Neural progenitor cell (in vitro differentiated cells): ENCODE measurements at regions not wholly inside any gene's neighbourhood (a gene's known extent, or its start where the extent isn't known, plus 50 kb on each side); places are given as distances from the start of the nearest gene placed in this dataset.
"Not testable (repeated sequence)": the region's sequence is repeated elsewhere in the genome, so short reads cannot be mapped to it uniquely, and the experiment has no call there.

Experiments used
- DNase-seq: peaks from one replicate; pipeline ENCODE4 v3.0.0-alpha.2; 2016; ENCODE audit warnings: low spot score
- H2AFZ ChIP-seq: fragments of 200-600 bp; sonication (generic); replicated peaks from 2 replicates; pipeline ENCODE4 v1.6.1; 2016; ENCODE audit warnings: antibody characterized with exemption
- H3F3A ChIP-seq: fragments of 200-600 bp; sonication (generic); 2 replicates; pipeline ENCODE4 v1.6.1; 2016; ENCODE audit warnings: antibody characterized with exemption, low read depth
- H3K27ac ChIP-seq: fragments of 200-600 bp; sonication (generic); 2 replicates; pipeline ENCODE4 v1.5.1; 2016; ENCODE audit warnings: mild to moderate bottlenecking
- H3K27me3 ChIP-seq: fragments of 200-600 bp; sonication (generic); 2 replicates; pipeline ENCODE4 v1.6.1; 2016; ENCODE audit warnings: mild to moderate bottlenecking, moderate library complexity
- H3K36me3 ChIP-seq: fragments of 200-600 bp; sonication (generic); 2 replicates; pipeline ENCODE4 v1.5.1; 2016
- H3K4me1 ChIP-seq: fragments of 200-600 bp; sonication (generic); 2 replicates; pipeline ENCODE4 v1.6.1; 2016; ENCODE audit warnings: mixed run types
- H3K4me2 ChIP-seq: fragments of 200-600 bp; sonication (generic); 2 replicates; pipeline ENCODE4 v1.6.1; 2016
- H3K4me3 ChIP-seq: fragments of 200-600 bp; sonication (generic); 2 replicates; pipeline ENCODE4 v1.5.1; 2016
- H3K79me2 ChIP-seq: fragments of 200-600 bp; sonication (generic); 2 replicates; pipeline ENCODE4 v1.6.1; 2016; ENCODE audit warnings: low read depth
- H3K9ac ChIP-seq: fragments of 200-600 bp; sonication (generic); 2 replicates; pipeline ENCODE4 v1.6.1; 2016
- H3K9me3 ChIP-seq: fragments of 200-600 bp; sonication (generic); 2 replicates; pipeline ENCODE4 v1.5.1; 2016; ENCODE audit warnings: low read depth
- H4K20me1 ChIP-seq: fragments of 200-600 bp; sonication (generic); 2 replicates; pipeline ENCODE4 v1.6.1; 2016; ENCODE audit warnings: low read depth
- H3K27ac Mint-ChIP-seq: 3 replicates; pipeline ENCODE4 v1.8.0; 2021; ENCODE audit warnings: mixed read lengths
- H3K27me3 Mint-ChIP-seq: 2 replicates; pipeline ENCODE4 v1.8.0; 2022; ENCODE audit warnings: low read depth, mild to moderate bottlenecking, inconsistent platforms, moderate library complexity, mixed read lengths; ENCODE audit not compliant: insufficient read depth
- H3K36me3 Mint-ChIP-seq: 3 replicates; pipeline ENCODE4 v1.8.0; 2021; ENCODE audit warnings: mixed read lengths
- H3K4me1 Mint-ChIP-seq: 3 replicates; pipeline ENCODE4 v1.8.0; 2021; ENCODE audit warnings: mixed read lengths
- H3K4me3 Mint-ChIP-seq: 3 replicates; pipeline ENCODE4 v1.8.0; 2021; ENCODE audit warnings: mild to moderate bottlenecking, moderate library complexity, mixed read lengths
- H3K9me3 Mint-ChIP-seq: 3 replicates; pipeline ENCODE4 v1.8.0; 2020; ENCODE audit warnings: mixed read lengths
- EZH2 ChIP-seq: fragments of 200-600 bp; sonication (generic); IDR thresholded peaks from 2 replicates; pipeline ENCODE4 v1.6.1; 2017; ENCODE audit warnings: antibody characterized with exemption, mild to moderate bottlenecking, moderate library complexity
- EZH2phosphoT487 ChIP-seq: fragments of 200-600 bp; sonication (generic); IDR thresholded peaks from 2 replicates; pipeline ENCODE4 v1.6.1; 2017; ENCODE audit warnings: antibody characterized with exemption
- TF ChIP-seq, protein P1 (sequence below): fragments of 200-600 bp; sonication (generic); IDR thresholded peaks from 2 replicates; pipeline ENCODE4 v1.5.1; 2017; ENCODE audit warnings: antibody characterized with exemption, mild to moderate bottlenecking

DNA sequence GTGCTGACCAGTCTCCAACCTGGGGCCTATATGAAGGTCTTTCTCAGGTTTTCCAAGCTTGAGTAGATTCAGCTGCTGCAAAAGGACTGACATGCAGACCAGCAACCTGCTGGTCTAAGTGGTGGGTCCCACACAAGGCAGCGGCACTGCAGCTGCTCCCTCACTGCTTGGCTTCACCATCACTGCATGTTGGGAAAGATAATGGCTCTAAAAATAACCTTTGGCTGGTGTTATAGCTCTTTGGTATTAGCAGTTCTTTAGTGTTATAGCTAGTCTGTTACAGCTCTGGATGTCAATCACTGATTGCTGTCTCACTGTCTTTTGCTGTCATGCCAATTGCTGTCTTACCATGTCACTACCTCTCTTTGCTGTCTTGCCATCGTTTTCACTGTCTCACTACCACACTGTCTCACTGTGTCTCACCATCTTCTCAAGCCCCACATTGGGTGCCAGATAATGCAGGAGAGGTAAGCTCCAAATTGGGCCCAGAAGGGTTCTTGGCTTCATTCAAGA lies 726.4 kb downstream of the TENT5A start:
- Histone ChIP-seq H3K4me3 (no peak overlapping the region), H3F3A (no peaks in the 10 kb centered on the region), H3K27ac (no peak overlapping the region), H3K27me3 (no peaks in the 10 kb centered on the region), H3K9me3 (peaks cover 14% of the 10 kb centered on the region), H2AFZ (no peak overlapping the region), H3K79me2 (no peaks in the 10 kb centered on the region), H3K4me2 (no peak overlapping the region), H3K36me3 (peaks cover 5% of the 10 kb centered on the region), H3K4me1 (no peaks in the 10 kb centered on the region), H3K9ac (no peak overlapping the region), H4K20me1 (no peaks in the 10 kb centered on the region)
- Mint-ChIP-seq H3K27ac (no peak overlapping the region), H3K27me3 (peaks cover 5% of the 10 kb centered on the region), H3K9me3 (peaks cover 27% of the 10 kb centered on the region), H3K4me1 (no peaks in the 10 kb centered on the region), H3K36me3 (peaks cover 2% of the 10 kb centered on the region), H3K4me3 (no peak overlapping the region)
- DNase-seq, result no peak
- TF ChIP-seq, protein P1, sequence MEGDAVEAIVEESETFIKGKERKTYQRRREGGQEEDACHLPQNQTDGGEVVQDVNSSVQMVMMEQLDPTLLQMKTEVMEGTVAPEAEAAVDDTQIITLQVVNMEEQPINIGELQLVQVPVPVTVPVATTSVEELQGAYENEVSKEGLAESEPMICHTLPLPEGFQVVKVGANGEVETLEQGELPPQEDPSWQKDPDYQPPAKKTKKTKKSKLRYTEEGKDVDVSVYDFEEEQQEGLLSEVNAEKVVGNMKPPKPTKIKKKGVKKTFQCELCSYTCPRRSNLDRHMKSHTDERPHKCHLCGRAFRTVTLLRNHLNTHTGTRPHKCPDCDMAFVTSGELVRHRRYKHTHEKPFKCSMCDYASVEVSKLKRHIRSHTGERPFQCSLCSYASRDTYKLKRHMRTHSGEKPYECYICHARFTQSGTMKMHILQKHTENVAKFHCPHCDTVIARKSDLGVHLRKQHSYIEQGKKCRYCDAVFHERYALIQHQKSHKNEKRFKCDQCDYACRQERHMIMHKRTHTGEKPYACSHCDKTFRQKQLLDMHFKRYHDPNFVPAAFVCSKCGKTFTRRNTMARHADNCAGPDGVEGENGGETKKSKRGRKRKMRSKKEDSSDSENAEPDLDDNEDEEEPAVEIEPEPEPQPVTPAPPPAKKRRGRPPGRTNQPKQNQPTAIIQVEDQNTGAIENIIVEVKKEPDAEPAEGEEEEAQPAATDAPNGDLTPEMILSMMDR, result no peak
- TF ChIP-seq EZH2 (no peak), EZH2phosphoT487 (no peak)

DNA sequence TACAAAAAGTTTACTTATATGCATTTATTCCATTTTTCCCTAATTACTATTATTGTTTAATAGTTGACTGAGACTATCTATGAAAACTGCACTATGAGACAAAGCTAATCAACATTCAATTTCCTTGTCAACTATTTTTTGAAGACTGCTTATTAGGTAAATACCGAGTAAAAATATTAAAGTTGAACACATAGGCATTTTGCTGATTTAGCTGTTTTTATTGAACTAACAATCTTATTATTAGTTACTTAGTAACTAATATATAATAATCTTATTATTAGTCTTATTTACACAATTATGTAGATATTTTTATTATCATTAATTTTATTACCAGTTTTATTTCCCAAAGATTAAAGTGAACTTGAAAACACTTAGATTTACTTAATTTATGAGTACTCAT lies 728.8 kb downstream of the TENT5A start:
- H3K36me3 Mint-ChIP-seq, result peaks cover 2% of the 10 kb centered on the region
- Histone ChIP-seq H3K27ac (no peak overlapping the region), H4K20me1 (no peaks in the 10 kb centered on the region), H3K79me2 (no peaks in the 10 kb centered on the region), H3K4me1 (no peaks in the 10 kb centered on the region), H3K36me3 (peaks cover 5% of the 10 kb centered on the region), H3F3A (no peaks in the 10 kb centered on the region), H3K9me3 (peaks cover 14% of the 10 kb centered on the region), H3K4me2 (no peak overlapping the region), H3K4me3 (no peak overlapping the region), H3K27me3 (no peaks in the 10 kb centered on the region), H2AFZ (no peak overlapping the region), H3K9ac (no peak overlapping the region)
- H3K27me3 Mint-ChIP-seq, result peaks cover 3% of the 10 kb centered on the region
- H3K9me3 Mint-ChIP-seq, result peaks cover 27% of the 10 kb centered on the region
- no peak overlapping the region for H3K27ac Mint-ChIP-seq
- H3K4me3 Mint-ChIP-seq, result no peak overlapping the region
- DNase-seq, result no peak
- H3K4me1 Mint-ChIP-seq, result no peaks in the 10 kb centered on the region
- TF ChIP-seq EZH2 (no peak), EZH2phosphoT487 (no peak)
- TF ChIP-seq, protein P1, result no peak

DNA sequence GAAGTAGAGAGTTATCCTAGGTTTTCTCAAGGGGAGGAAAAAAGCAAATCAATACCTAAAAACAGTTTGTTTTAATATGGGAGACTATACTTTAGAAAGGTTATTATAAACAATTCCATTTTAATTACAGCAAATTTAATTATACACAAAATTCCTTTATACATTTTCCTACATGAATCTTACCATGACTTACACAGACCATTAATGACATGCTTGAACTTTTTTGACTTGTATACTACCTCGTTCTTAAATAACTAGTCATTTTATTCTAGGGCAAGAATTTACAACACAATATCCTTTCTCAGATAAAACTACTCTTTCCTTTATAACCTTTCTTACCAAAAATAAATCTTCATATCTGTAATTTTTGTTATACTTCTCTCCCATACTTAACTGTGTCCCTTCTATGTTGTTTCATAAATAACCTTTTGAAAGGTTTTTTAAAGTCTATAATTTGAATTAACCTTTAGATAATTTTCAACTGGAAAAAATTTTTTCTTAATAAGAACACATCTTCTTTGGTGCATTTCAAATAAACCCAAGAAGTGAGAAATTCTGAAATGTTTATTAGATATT lies 729.4 kb downstream of the TENT5A start:
- TF ChIP-seq, protein P1, result no peak
- TF ChIP-seq EZH2phosphoT487 (no peak), EZH2 (no peak)
- Histone ChIP-seq H3K27me3 (no peaks in the 10 kb centered on the region), H3F3A (no peaks in the 10 kb centered on the region), H3K4me1 (no peaks in the 10 kb centered on the region), H4K20me1 (no peaks in the 10 kb centered on the region), H3K9ac (no peak overlapping the region), H3K9me3 (peaks cover 14% of the 10 kb centered on the region), H3K27ac (no peak overlapping the region), H3K79me2 (no peaks in the 10 kb centered on the region), H3K36me3 (peaks cover 5% of the 10 kb centered on the region), H3K4me2 (no peak overlapping the region), H2AFZ (no peak overlapping the region), H3K4me3 (no peak overlapping the region)
- Mint-ChIP-seq H3K4me1 (no peaks in the 10 kb centered on the region), H3K9me3 (peaks cover 28% of the 10 kb centered on the region), H3K27me3 (peaks cover 3% of the 10 kb centered on the region), H3K27ac (no peak overlapping the region), H3K36me3 (peaks cover 2% of the 10 kb centered on the region), H3K4me3 (no peak overlapping the region)
- peak; percentile 62 for DNase-seq

GRCh38 chr6:81017586-81017985 lies 734.9 kb downstream of the TENT5A start:
- H3F3A ChIP-seq, H3K4me1 ChIP-seq, H3K36me3 ChIP-seq, H3K4me3 Mint-ChIP-seq, H3K79me2 ChIP-seq, H3K27ac Mint-ChIP-seq, H4K20me1 ChIP-seq, H2AFZ ChIP-seq, DNase-seq, H3K27ac ChIP-seq, H3K27me3 Mint-ChIP-seq, H3K9me3 ChIP-seq, H3K9ac ChIP-seq, H3K4me3 ChIP-seq, H3K4me1 Mint-ChIP-seq, H3K36me3 Mint-ChIP-seq, H3K27me3 ChIP-seq, H3K4me2 ChIP-seq: not testable (repeated sequence)
- H3K9me3 Mint-ChIP-seq, result peaks cover 20% of the 10 kb centered on the region
